ENCODE measurements at regions not wholly inside any gene's neighbourhood (a gene's known extent, or its start where the extent isn't known, plus 50 kb on each side); places are given as distances from the start of the nearest gene placed in this dataset.

- peak overlapping the region; percentile 93 for H2BK15ac ChIP-seq (ENCODE audit: low read depth, low read length)
- no peak overlapping the region for H3K4me3 ChIP-seq (ENCODE audit: insufficient read depth, low read depth, low read length)
- peak overlapping the region; percentile 12; the same call in 1 of the 2 replicates for H3K4me2 ChIP-seq (ENCODE audit: low read depth, low read length)
- H2AK9ac ChIP-seq (replicated peaks; ENCODE audit: low read depth, low read length, poor library complexity): peak overlapping the region; percentile 12
- peak overlapping the region; percentile 71 for H2AFZ ChIP-seq (replicated peaks; ENCODE audit: low read length, poor library complexity)
- peak; percentile 4; the same call in 1 of the 2 replicates for ATAC-seq (ENCODE audit: low read depth)
- WGBS, 2 experiments (ENCODE audit: extremely low coverage in 2 of 2, insufficient read length in 1 of 2): 100% methylated on average over 3 of the region's 6 CpGs; no CpG with 5 or more reads in 1 of the 2 experiments
- POLR2A ChIA-PET (ENCODE audit: unreplicated experiment): no interaction called here
- H3K23ac ChIP-seq (ENCODE audit: low read depth, low read length): peak overlapping the region; percentile 74
- no TSS peak for BruUV-seq (replicated peaks)
- peak overlapping the region; percentile 48 for H2BK5ac ChIP-seq (ENCODE audit: low read depth, low read length, poor library complexity, severe bottlenecking)
- peak overlapping the region; percentile 17 to 83 for H4K8ac ChIP-seq (ENCODE audit: low read depth in 2 of 2, low read length in 2 of 2)
- H2AK5ac ChIP-seq (ENCODE audit: low read depth, low read length): peak overlapping the region; percentile 74
- H2BK20ac ChIP-seq (ENCODE audit: low read depth, low read length): peak overlapping the region; percentile 96
- DNase-seq: peak; percentile 34
- no peaks in the 10 kb centered on the region; the same call in 1 of the 2 replicates for H4K20me1 ChIP-seq (ENCODE audit: insufficient read depth, low read length)
- H4K5ac ChIP-seq (ENCODE audit: low read depth, low read length): peak overlapping the region; percentile 27; the same call in 1 of the 2 replicates
- H3K36me3 ChIP-seq (ENCODE audit: control insufficient read depth, insufficient read depth, low read length): no peaks in the 10 kb centered on the region
- peaks cover 23% of the 10 kb centered on the region for H3K4me1 ChIP-seq (ENCODE audit: control insufficient read depth, insufficient read depth, low read length)
- intact Hi-C loops (cut with micrococcal nuclease): loop anchor here (10.0 kb wide), 2 partner anchors 238 to 242 kb away; no protein-coding TSS in a partner anchor
- CTCF ChIA-PET: interaction anchor here (1.3 kb wide), 1 partner anchor 8 kb away, joined by 6 read pairs; no protein-coding TSS in a partner anchor
- 0 out of 4 replicates have a peak, but pooled peaks cover 0 to 5% of the 10 kb centered on the region in 2 experiments for H3K79me1 ChIP-seq (ENCODE audit: low read depth in 1 of 2, low read length in 2 of 2)
- peak overlapping the region; percentile 91 for H4K91ac ChIP-seq (ENCODE audit: insufficient read depth, low read depth, low read length)
- dilution Hi-C loops (cut with HindIII; ENCODE audit: low sequenced_read_pairs, unreplicated experiment): no loop called here
- peak overlapping the region; percentile 46; the same call in 1 of the 2 replicates for H3K27ac ChIP-seq (ENCODE audit: insufficient read depth, low read length)
- no peaks in the 10 kb centered on the region for H3K27me3 ChIP-seq (ENCODE audit: control insufficient read depth, insufficient read depth, low read length)
- peak overlapping the region; percentile 75; the same call in 1 of the 2 replicates for H3K56ac ChIP-seq (ENCODE audit: extremely low read depth, insufficient read depth, low read length)
- no peak for TF ChIP-seq POLR2A (IDR thresholded peaks at IDR 0.05; ENCODE audit: low read depth, low read length)
- TF ChIP-seq CHD1 (IDR thresholded peaks at IDR 0.05; ENCODE audit: low read depth, low read length): no peak
- TF ChIP-seq NFE2L2 (IDR thresholded peaks at IDR 0.05; ENCODE audit: low read depth, low read length): no peak
- peak; percentile 72 for TF ChIP-seq MAFK (IDR thresholded peaks at IDR 0.05; ENCODE audit: low read depth, low read length)
- TF ChIP-seq CEBPB (IDR thresholded peaks at IDR 0.05; ENCODE audit: low read depth, low read length): no peak
- no peak for TF ChIP-seq MAZ (IDR thresholded peaks at IDR 0.05; ENCODE audit: borderline replicate concordance, low read depth, low read length)
- no peak for TF ChIP-seq MXI1 (IDR thresholded peaks at IDR 0.05; ENCODE audit: borderline replicate concordance, low read depth, low read length)
- TF ChIP-seq USF2 (IDR thresholded peaks at IDR 0.05; ENCODE audit: low read depth, low read length): no peak
- H3K9me1 ChIP-seq (ENCODE audit: insufficient read depth, low read length): peaks cover 8% of the 10 kb centered on the region
- peak overlapping the region; percentile 96 for H2BK120ac ChIP-seq (ENCODE audit: low read depth, low read length)
- peak overlapping the region; percentile 21; the same call in 1 of the 2 replicates for H3K9ac ChIP-seq (ENCODE audit: low read depth, low read length)
- no peaks in the 10 kb centered on the region for H3K9me3 ChIP-seq (ENCODE audit: control insufficient read depth, insufficient read depth, low read length)
- in situ Hi-C loops (cut with MboI; ENCODE audit: low sequenced_read_pairs): no loop called here
- H3K18ac ChIP-seq (ENCODE audit: low read depth, low read length): peak overlapping the region; percentile 84
- peak overlapping the region; percentile 92 for H3K14ac ChIP-seq (replicated peaks; ENCODE audit: low read depth, low read length)
- peak overlapping the region; percentile 91 for H3K4ac ChIP-seq (ENCODE audit: low read depth, low read length)
Measured at GRCh38 chr5:72602696-72603685, 95.8 kb upstream of the ZNF366 start.
